ENCODE measurements at regions not wholly inside any gene's neighbourhood (a gene's known extent, or its start where the extent isn't known, plus 50 kb on each side); places are given as distances from the start of the nearest gene placed in this dataset.

- no peak for TF ChIP-seq JUND (IDR thresholded peaks at IDR 0.05; ENCODE audit: borderline replicate concordance, low read depth, low read length)
- TF ChIP-seq JUND (tag; IDR thresholded peaks at IDR 0.05; ENCODE audit: borderline replicate concordance, low read depth, low read length), result no peak
- TF ChIP-seq CTCF (IDR thresholded peaks at IDR 0.05 in 2 of 3, conservative IDR thresholded peaks at IDR 0.05 in 1 of 3; ENCODE audit: insufficient read depth in 2 of 3, low read depth in 1 of 3, low read length in 3 of 3), result no peak
- TF ChIP-seq RCOR1 (IDR thresholded peaks at IDR 0.05; ENCODE audit: borderline replicate concordance in 1 of 2, low read depth in 2 of 2, low read length in 2 of 2), result no peak
- TF ChIP-seq ZNF740 (CRISPR knock-in tag; IDR thresholded peaks at IDR 0.05), result no peak
- no peak for TF ChIP-seq ZNF740 (tag; IDR thresholded peaks at IDR 0.05)
- no peak for TF ChIP-seq TAF7 (tag; IDR thresholded peaks at IDR 0.05)
- no peak for TF ChIP-seq ZBTB8A (IDR thresholded peaks at IDR 0.05; ENCODE audit: partially characterized antibody)
Measured at GRCh38 chr6:73923905-73924485, 228.0 kb downstream of the CD109 start.

All from K562 (cell line).